ENCODE measurements at regions not wholly inside any gene's neighbourhood (a gene's known extent, or its start where the extent isn't known, plus 50 kb on each side); places are given as distances from the start of the nearest gene placed in this dataset.

- no peak for TF ChIP-seq RAD21 (conservative IDR thresholded peaks at IDR 0.05)
- no peak for TF ChIP-seq CTCF (IDR thresholded peaks at IDR 0.05; ENCODE audit: poor library complexity, severe bottlenecking)
- no peak for TF ChIP-seq EZH2 (IDR thresholded peaks at IDR 0.05; ENCODE audit: borderline replicate concordance, insufficient read depth, low read length, poor library complexity, severe bottlenecking)
- TF ChIP-seq REST (IDR thresholded peaks at IDR 0.05; ENCODE audit: borderline replicate concordance), result no peak
- TF ChIP-seq SMC3 (conservative IDR thresholded peaks at IDR 0.05; ENCODE audit: poor library complexity), result no peak
- no peak for TF ChIP-seq TAF1 (IDR thresholded peaks at IDR 0.05; ENCODE audit: low read depth)
Observed at GRCh38 chr5:6187501-6187900, 190.8 kb downstream of the MED10 start.

Measured in neural cell (in vitro differentiated cells).